Lung (tissue), 11 donors: ENCODE measurements at regions not wholly inside any gene's neighbourhood (a gene's known extent, or its start where the extent isn't known, plus 50 kb on each side); places are given as distances from the start of the nearest gene placed in this dataset.

Source experiments
- ATAC-seq: fragments of 200-7000 bp; cut with Tn5 transposase; one replicate; pipeline ENCODE4 v1.9.1; 2020; ENCODE audit warnings: moderate number of reproducible peaks; ENCODE audit not compliant: insufficient read depth, low FRiP score
- DNase-seq, 3 donors: peaks; one replicate each; pipeline ENCODE4 v3.0.0-alpha.2; 2013 to 2017
- H3K27ac ChIP-seq, 2 donors: one replicate each; pipeline ENCODE4 v1.5.1; 2013; ENCODE audit warnings: mild to moderate bottlenecking in 2 of 2, moderate library complexity in 2 of 2, control low read depth in 1 of 2, inconsistent platforms in 1 of 2, low read depth in 1 of 2, low read length in 1 of 2
- H3K27me3 ChIP-seq, 3 donors: one replicate each; pipeline ENCODE4 v1.5.1; 2013; ENCODE audit warnings: low read length in 2 of 3; ENCODE audit not compliant: control insufficient read depth in 3 of 3, insufficient read depth in 3 of 3
- H3K36me3 ChIP-seq, 4 donors: one replicate each; pipeline ENCODE4 v1.5.1; 2013; ENCODE audit warnings: low read length in 4 of 4, mild to moderate bottlenecking in 1 of 4, moderate library complexity in 1 of 4; ENCODE audit not compliant: control insufficient read depth in 4 of 4, insufficient read depth in 4 of 4
- H3K4me1 ChIP-seq, 5 donors: one replicate each; pipeline ENCODE4 v1.5.1; 2013; ENCODE audit warnings: low read length in 5 of 5, mild to moderate bottlenecking in 2 of 5, moderate library complexity in 1 of 5; ENCODE audit not compliant: control insufficient read depth in 5 of 5, insufficient read depth in 5 of 5
- H3K4me3 ChIP-seq: one replicate; pipeline ENCODE4 v1.5.1; 2013; ENCODE audit warnings: mild to moderate bottlenecking, control low read depth, moderate library complexity
- H3K9ac ChIP-seq, 2 donors: one replicate each; pipeline ENCODE4 v1.5.1; 2013; ENCODE audit warnings: low read length in 2 of 2, control low read depth in 1 of 2; ENCODE audit not compliant: insufficient read depth in 1 of 2
- H3K9me3 ChIP-seq, 4 donors: one replicate each; pipeline ENCODE4 v1.5.1; 2013; ENCODE audit warnings: low read length in 3 of 4, mild to moderate bottlenecking in 1 of 4, moderate library complexity in 1 of 4; ENCODE audit not compliant: control insufficient read depth in 4 of 4, insufficient read depth in 3 of 4
- CTCF ChIP-seq: IDR thresholded peaks from 2 replicates; pipeline ENCODE4 v1.5.1; 2012; ENCODE audit warnings: mild to moderate bottlenecking; ENCODE audit errors: control extremely low read depth, extremely low read depth
- WGBS, 2 donors: extraction: QIAGEN DNeasy Blood & Tissue Kit; methylation state at CpG; one replicate each; pipeline ENCODE4 v1.1.7; 2013; 5-methylcytosine and 5-hydroxymethylcytosine counted together
- donor health status: control.
- donor health status: control.
- donor health status: Bipolar disorder and iron deficiency.
- donor health status: healthy.
- donor health status: DM: yes; HTN: yes; CAD: no.

GRCh38 chr15:69579950-69580618 lies 127.5 kb downstream of the RPLP1 start:
- ATAC-seq, result no peak
- WGBS, 2 donors, result 85% methylated on average over 7 of the region's 7 CpGs
- no peak for TF ChIP-seq CTCF

GRCh38 chr15:69583626-69584025 lies 131.0 kb downstream of the RPLP1 start:
- Histone ChIP-seq H3K9me3 (peaks cover 0 to 5% (median 0%) of the 10 kb centered on the region in 4 donors), H3K9ac (no peak overlapping the region), H3K4me3 (no peak overlapping the region), H3K36me3 (no peaks in the 10 kb centered on the region), H3K27ac (no peak overlapping the region), H3K27me3 (peaks cover 0 to 2% (median 0%) of the 10 kb centered on the region in 3 donors), H3K4me1 (peaks cover 0 to 2% (median 0%) of the 10 kb centered on the region in 5 donors)
- TF ChIP-seq CTCF, result no peak
- WGBS, 2 donors, result 9 to 57% methylated on average over 3 of the region's 3 CpGs
- ATAC-seq (no peak), DNase-seq (no peak)

More at GRCh38 chr15:69579950-69580618, 127.5 kb downstream of the RPLP1 start:
- no peak overlapping the region for H3K9ac ChIP-seq
- no peaks in the 10 kb centered on the region for H3K27me3 ChIP-seq
- H3K4me3 ChIP-seq, result no peak overlapping the region
- no peaks in the 10 kb centered on the region for H3K9me3 ChIP-seq
- no peaks in the 10 kb centered on the region for H3K36me3 ChIP-seq
- DNase-seq, result no peak
- H3K27ac ChIP-seq, result no peak overlapping the region
- H3K4me1 ChIP-seq, result peaks cover 0 to 4% (median 0%) of the 10 kb centered on the region in 5 donors

GRCh38 chr15:69585937-69586336 lies 133.3 kb downstream of the RPLP1 start:
- peaks cover 0 to 5% (median 0%) of the 10 kb centered on the region in 4 donors for H3K9me3 ChIP-seq
- H3K27ac ChIP-seq, result no peak overlapping the region
- peaks cover 0 to 2% (median 0%) of the 10 kb centered on the region in 5 donors for H3K4me1 ChIP-seq
- H3K4me3 ChIP-seq, result no peak overlapping the region
- H3K36me3 ChIP-seq, result no peaks in the 10 kb centered on the region
- WGBS, 2 donors, result 79 to 85% methylated on average over 3 of the region's 3 CpGs
- DNase-seq (peak in 2 of 3 donors; percentile 27 to 35), ATAC-seq (no peak)
- no peak for TF ChIP-seq CTCF
- H3K9ac ChIP-seq, result no peak overlapping the region
- peaks cover 0 to 2% (median 0%) of the 10 kb centered on the region in 3 donors for H3K27me3 ChIP-seq

- no peak overlapping the region for H3K9ac ChIP-seq
- peaks cover 0 to 5% (median 0%) of the 10 kb centered on the region in 4 donors for H3K9me3 ChIP-seq
- peaks cover 0 to 2% (median 0%) of the 10 kb centered on the region in 3 donors for H3K27me3 ChIP-seq
- H3K36me3 ChIP-seq, result no peaks in the 10 kb centered on the region
- no peak overlapping the region for H3K4me3 ChIP-seq
- TF ChIP-seq CTCF, result no peak
- ATAC-seq (no peak), DNase-seq (no peak)
- 87 to 92% methylated on average over 9 of the region's 9 CpGs for WGBS, 2 donors
- H3K27ac ChIP-seq, result no peak overlapping the region
- H3K4me1 ChIP-seq, result peaks cover 0 to 3% (median 0%) of the 10 kb centered on the region in 5 donors
Observed at GRCh38 chr15:69586721-69587120, 134.1 kb downstream of the RPLP1 start.
